Daoy (cell line): ENCODE measurements at regions not wholly inside any gene's neighbourhood (a gene's known extent, or its start where the extent isn't known, plus 50 kb on each side); places are given as distances from the start of the nearest gene placed in this dataset.
A peak's percentile ranks its signal among the peaks of the same experiment; 100 is the strongest.
"Not testable (repeated sequence)": the region's sequence is repeated elsewhere in the genome, so short reads cannot be mapped to it uniquely, and the experiment has no call there.

Source experiments
- DNase-seq: peaks from one replicate; pipeline ENCODE4 v3.0.0-alpha.2; 2015; ENCODE audit warnings: low read depth

- peak; percentile 72 for DNase-seq
Observed at GRCh38 chr6:169933839-169934698, 182.6 kb downstream of the ERMARD start.

GRCh38 chr6:169933251-169933821 is 181.9 kb downstream of the ERMARD start:
- no peak for DNase-seq

DNA sequence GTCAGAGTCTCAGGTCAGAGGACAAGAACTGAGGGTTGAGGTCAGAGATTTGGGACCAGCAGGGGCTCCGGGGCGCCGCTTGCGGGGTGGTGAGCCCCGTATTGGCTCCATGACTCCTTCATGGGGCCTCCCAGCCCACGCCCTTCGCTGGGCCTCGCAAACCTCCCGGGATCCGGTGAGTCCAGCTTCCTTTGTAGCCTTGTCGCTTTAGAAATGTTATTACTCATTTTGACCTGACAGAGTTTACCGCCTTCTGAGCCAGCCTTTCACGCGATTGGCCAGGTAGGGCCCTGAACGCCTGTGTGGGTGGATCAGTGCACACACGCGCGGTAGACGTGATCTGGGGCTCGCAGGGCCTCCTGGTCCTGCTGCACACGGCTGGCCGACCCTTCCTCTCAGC is 181.1 kb downstream of the ERMARD start:
- DNase-seq, result peak; percentile 49

DNA sequence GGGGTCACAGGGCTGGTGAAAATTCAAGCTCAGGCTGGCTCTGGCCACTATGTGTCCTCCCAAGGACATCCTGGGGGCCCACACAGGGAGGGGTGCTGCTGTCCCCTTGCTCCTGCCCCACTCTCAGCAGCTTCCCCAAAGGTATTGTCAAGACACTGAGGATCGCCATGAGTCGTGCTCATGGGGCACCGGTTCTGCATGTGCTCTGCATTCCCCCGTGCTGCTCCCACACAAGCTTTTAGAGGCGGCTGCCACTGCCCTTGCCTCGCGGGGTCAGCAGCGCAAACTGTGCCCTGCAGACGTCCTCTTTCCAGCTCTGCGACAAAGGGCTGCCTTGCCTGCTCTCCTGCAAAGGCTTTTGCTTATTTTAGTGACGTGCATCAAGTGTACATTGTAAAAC is 179.8 kb downstream of the ERMARD start:
- DNase-seq, result no peak

- DNase-seq, result no peak
Observed at GRCh38 chr6:169930799-169931198, 179.4 kb downstream of the ERMARD start.

GRCh38 chr6:169927711-169928110 is 176.3 kb downstream of the ERMARD start:
- no peak for DNase-seq

GRCh38 chr6:169926617-169927417 is 175.4 kb downstream of the ERMARD start:
- DNase-seq, result no peak

GRCh38 chr6:169923468-169924464 is 172.3 kb downstream of the ERMARD start:
- DNase-seq, result no peak

- DNase-seq, result no peak
Observed at GRCh38 chr6:169921853-169922824, 170.7 kb downstream of the ERMARD start.

- DNase-seq, result no peak
Observed at GRCh38 chr6:169921217-169921616, 169.8 kb downstream of the ERMARD start.

DNA sequence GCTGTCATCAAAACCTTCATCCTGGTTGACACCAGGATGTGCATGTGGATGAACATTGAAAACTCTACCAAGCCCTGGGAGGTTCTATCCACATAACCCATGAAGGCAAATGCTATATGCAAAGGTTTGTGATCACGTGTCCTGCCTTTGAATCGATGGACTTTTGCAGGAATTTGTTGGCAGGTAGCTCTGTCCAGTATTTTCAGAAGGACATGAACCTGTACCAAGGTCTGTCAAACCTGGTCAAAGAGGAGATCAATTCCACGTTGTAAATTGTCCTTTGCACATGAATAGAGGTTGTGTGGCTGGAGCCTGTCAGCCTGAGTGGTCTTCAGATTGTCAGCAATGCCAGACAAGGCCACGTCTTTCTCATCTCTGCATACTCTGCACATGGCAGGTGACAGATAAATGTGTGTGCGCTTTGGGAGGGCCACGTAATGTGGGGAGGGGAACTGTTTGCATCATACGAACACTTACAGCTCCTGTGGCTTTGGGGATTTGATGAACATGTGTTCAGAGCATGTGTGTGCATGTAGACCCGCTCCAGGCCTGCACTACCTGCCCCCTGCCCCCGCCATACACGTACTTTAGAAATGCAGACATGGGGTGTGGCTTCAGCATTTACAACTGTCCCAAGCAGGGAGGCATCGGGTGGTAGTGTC is 169.1 kb downstream of the ERMARD start:
- DNase-seq, result no peak

DNA sequence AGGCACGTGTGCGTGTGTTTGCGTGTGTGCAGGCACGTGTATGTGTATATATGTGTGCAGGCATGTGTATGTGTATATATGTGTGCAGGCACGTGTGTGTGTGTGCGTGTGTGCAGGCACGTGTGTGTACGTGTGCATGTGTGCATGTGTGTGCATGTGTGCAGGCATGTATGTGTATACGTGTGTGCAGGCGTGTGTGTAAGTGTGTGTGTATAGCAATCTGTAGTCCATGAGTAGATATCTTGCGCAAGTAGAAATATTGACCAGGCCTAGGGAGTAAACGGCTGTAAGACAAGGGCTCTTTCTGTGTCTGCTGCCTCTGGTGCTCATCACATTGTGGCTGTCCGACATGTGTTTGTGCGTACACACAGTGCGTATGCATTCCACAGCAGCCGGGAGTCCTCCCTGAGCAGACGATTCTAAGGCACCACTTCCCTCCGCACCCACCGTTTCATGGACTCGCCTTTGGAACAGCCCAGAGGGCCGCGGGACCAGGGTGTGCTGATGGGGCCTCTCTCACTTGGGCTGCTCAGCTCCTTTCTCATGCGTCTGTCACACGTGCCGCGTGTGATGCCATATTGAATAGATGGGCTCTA is 167.6 kb downstream of the ERMARD start:
- no peak for DNase-seq

GRCh38 chr6:169918239-169918953 is 167.0 kb downstream of the ERMARD start:
- DNase-seq, result no peak

DNA sequence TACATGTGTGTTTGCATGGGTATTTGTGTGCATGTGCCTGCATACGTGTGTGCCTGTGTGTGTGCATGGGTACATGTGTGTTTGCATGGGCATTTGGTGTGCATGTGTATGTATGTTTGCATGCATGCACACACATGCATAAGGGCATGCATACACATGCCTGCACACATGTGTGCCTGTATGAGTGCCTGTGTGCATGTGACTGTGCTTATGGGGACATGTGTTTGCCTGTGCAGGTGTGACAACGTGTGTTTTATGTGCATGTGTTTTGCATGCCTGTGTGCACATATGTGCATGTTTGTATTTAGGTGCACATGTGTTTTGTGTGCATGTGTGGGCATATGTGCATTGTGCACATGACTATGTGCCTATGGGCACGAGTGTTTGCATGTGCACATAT is 165.7 kb downstream of the ERMARD start:
- DNase-seq, result no peak

GRCh38 chr6:169915769-169916550 is 164.5 kb downstream of the ERMARD start:
- DNase-seq, result no peak

DNA sequence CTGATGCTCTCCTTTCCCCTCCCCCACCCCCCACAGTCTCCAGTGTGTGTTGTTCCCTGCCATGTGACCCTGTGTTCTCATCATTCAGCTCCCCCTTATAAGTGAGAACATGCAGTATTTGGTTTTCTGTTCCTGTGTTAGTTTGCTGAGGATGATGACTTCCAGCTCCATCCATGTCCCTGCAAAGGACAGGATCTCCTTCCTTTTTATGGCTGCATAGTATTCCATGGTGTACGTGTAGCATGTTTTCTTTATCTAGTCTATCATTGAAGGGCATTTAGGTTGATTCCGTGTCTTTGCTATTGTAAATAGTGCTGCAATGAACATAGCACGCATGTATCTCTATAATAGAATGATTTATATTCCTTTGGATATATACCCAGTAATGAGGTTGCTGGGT is 162.3 kb downstream of the ERMARD start:
- not testable (repeated sequence) for DNase-seq

DNA sequence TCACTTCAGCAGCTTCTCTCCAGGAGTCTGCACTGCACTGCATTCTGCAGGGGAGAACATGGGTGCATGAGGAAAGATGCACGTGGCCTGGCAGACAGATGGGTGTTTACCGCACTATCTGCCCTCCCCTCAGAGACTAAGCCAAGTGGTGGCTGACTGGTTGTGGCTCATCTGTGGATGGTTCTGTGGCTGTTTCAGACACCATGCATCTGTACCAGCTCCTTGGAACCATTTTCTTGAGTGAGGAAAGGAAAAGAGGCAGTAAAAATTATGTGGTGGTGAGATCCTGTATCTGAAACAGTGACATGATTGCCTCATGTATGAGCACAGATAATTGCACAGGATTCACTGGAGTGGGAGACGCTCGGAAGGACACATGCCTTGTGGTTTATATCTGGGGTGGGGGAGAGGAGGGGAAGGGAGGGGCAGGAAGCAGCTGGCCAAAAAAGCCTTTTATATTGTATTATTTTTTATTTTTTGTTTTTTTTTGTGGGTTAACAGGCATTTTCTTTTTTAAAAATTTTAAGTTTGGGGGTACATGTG is 161.7 kb downstream of the ERMARD start:
- DNase-seq, result no peak
